Epithelial cell of esophagus (primary cell): ENCODE measurements at regions not wholly inside any gene's neighbourhood (a gene's known extent, or its start where the extent isn't known, plus 50 kb on each side); places are given as distances from the start of the nearest gene placed in this dataset.
"Not testable (repeated sequence)": the region's sequence is repeated elsewhere in the genome, so short reads cannot be mapped to it uniquely, and the experiment has no call there.

Source experiments
- DNase-seq: peaks from one replicate; pipeline ENCODE4 v3.0.0; 2010; ENCODE audit warnings: low read depth
- H3K4me3 ChIP-seq: 2 replicates; pipeline ENCODE4 v1.5.1; 2011; ENCODE audit warnings: mild to moderate bottlenecking, low read length, control low read depth
- CTCF ChIP-seq: IDR thresholded peaks from 2 replicates; pipeline ENCODE4 v1.5.1; 2011; ENCODE audit warnings: low read depth, mild to moderate bottlenecking, low read length, control low read depth, inconsistent platforms; ENCODE audit not compliant: insufficient read depth; ENCODE audit errors: missing control alignments

- no peak for DNase-seq
- TF ChIP-seq CTCF, result no peak
- H3K4me3 ChIP-seq, result no peak overlapping the region
These were observed 545.1 kb upstream of the NR5A2 start for GRCh38 chr1:199482426-199482825.

GRCh38 chr1:199489594-199489993, 537.9 kb upstream of the NR5A2 start:
- no peak for TF ChIP-seq CTCF
- no peak overlapping the region for H3K4me3 ChIP-seq
- DNase-seq, result no peak

GRCh38 chr1:199490769-199491527, 536.6 kb upstream of the NR5A2 start:
- H3K4me3 ChIP-seq, result no peak overlapping the region
- DNase-seq, result peak; percentile 74
- TF ChIP-seq CTCF, result no peak

- no peak for TF ChIP-seq CTCF
- H3K4me3 ChIP-seq, result no peak overlapping the region
- no peak for DNase-seq
These were observed 532.1 kb upstream of the NR5A2 start for GRCh38 chr1:199495432-199495831.

DNA sequence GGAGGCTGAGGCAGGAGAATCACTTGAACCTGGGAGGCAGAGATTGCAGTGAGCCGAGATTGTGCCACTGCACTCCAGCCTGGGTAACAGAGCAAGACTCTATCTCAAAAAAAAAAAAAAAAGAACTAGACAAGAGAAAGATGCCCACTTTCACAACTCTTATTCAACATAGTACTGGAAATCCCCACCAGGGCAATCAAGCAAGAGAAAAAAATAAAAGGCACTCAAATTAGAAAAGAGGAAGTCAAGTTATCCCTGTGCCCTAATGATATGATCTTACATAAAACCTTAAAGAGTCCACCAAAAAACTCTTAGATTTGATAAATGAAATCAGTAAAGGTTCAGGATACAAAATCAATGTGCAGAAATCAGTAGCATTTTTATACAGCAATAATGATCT, 528.7 kb upstream of the NR5A2 start:
- not testable (repeated sequence) for DNase-seq, H3K4me3 ChIP-seq

GRCh38 chr1:199508072-199508471, 519.4 kb upstream of the NR5A2 start:
- no peak for DNase-seq
- no peak for TF ChIP-seq CTCF

DNA sequence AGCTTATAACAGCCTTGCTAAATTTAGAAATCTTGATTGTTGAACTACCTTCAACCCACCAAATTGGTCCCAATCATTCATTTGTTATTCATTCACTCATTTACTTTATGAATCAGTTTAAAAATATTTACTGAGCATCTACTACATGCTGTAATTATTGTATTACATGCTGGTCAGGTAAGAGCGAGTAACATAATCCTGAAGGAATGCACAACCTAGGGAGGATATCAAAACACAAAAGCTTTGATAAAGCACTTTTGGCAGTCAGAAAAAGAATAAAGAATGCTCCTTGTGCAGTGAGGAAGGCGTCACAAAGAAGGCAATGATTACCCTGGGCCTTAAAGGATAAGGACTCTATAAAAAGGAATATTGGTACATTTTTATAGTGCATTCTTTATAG, 518.9 kb upstream of the NR5A2 start:
- TF ChIP-seq CTCF, result no peak
- no peak overlapping the region for H3K4me3 ChIP-seq
- DNase-seq, result peak; percentile 18

More at GRCh38 chr1:199508072-199508471, 519.4 kb upstream of the NR5A2 start:
- no peak overlapping the region for H3K4me3 ChIP-seq

DNA sequence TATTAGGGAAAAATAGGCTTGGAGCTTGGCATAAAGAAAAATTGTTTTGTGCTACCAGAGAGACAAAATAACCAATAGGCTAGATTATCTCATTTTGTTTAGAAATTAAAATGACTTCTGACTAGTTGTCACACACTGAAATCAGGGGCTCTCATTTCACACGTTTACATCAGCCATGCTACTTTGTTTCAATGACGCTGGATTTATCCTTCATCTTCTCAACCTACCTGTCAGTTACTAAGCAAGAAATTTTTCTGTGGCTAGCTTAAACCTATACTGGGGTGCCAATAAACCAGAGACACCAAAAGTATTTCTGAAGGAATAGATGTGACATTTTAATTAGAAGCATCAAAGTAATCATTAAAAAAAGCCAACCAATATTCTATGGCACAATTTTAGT, 518.1 kb upstream of the NR5A2 start:
- no peak for DNase-seq
- TF ChIP-seq CTCF, result no peak
- no peak overlapping the region for H3K4me3 ChIP-seq
